HCT116 (cell line): ENCODE measurements at regions not wholly inside any gene's neighbourhood (a gene's known extent, or its start where the extent isn't known, plus 50 kb on each side); places are given as distances from the start of the nearest gene placed in this dataset.

ENCODE experiments used
- ATAC-seq: fragments of 200-7000 bp; cut with Tn5 transposase; 2 replicates; pipeline ENCODE4 v1.9.1; 2020; ENCODE audit warnings: mild to moderate bottlenecking, moderate library complexity
- BruUV-seq: library from RNA; stranded (reverse); fragments of 400-500 nt; replicated peaks from 2 replicates; lab custom pipeline; 2021; lab: Mats Ljungman, UMichigan
- CTCF ChIA-PET: fragments of 300-600 bp; sonication (Branson Sonifier 250); formaldehyde crosslinking; loops from one replicate; lab custom pipeline; 2021; ENCODE audit warnings: antibody characterized with exemption; lab: Charles Lee
- POLR2A ChIA-PET: fragments of 300-600, 350-600 bp; sonication (Branson Sonifier 250); formaldehyde crosslinking; loops from one replicate; lab custom pipeline; 2021; ENCODE audit warnings: antibody characterized with exemption; lab: Charles Lee
- RAD21 ChIA-PET, 2 experiments: fragments of 300-600 bp; sonication (Branson Sonifier 250); formaldehyde crosslinking; loops; one replicate each; lab custom pipeline; 2023; ENCODE audit warnings: low total read pairs in 2 of 2; ENCODE audit not compliant: uncharacterized antibody in 2 of 2, unreplicated experiment in 2 of 2, low non-redundant PET in 1 of 2; lab: Charles Lee
- DNase-seq: peaks from one replicate; pipeline ENCODE4 v3.0.0-alpha.2; 2010; ENCODE audit warnings: low read depth, low spot score
- H2AFZ ChIP-seq: fragments of 200-600 bp; shearing (Covaris generic), sonication (generic); 2 replicates; pipeline ENCODE4 v1.6.1; 2017; ENCODE audit warnings: low read depth, mixed run types, mixed read lengths, antibody characterized with exemption, low read length; ENCODE audit not compliant: poor library complexity, severe bottlenecking
- H3K27ac ChIP-seq: 2 replicates; pipeline ENCODE4 v1.5.1; 2012; ENCODE audit warnings: low read depth, low read length
- H3K27me3 ChIP-seq: fragments of 200-600 bp; sonication (generic); 2 replicates; pipeline ENCODE4 v1.6.1; 2016; ENCODE audit warnings: mixed run types, low read length, mixed read lengths; ENCODE audit not compliant: insufficient read depth
- H3K36me3 ChIP-seq, 2 experiments: fragments of 200-500 bp in 1 of 2; fragments of 200-600 bp in 1 of 2; sonication (Bioruptor generic) in 1 of 2; sonication (generic) in 1 of 2; 2 replicates each; pipeline versions ENCODE4 v1.5.1 to v1.6.1; 2014 to 2016; ENCODE audit warnings: low read length in 2 of 2, inconsistent platforms in 1 of 2, mixed read lengths in 1 of 2, mixed run types in 1 of 2; ENCODE audit not compliant: insufficient read depth in 2 of 2, control insufficient read depth in 1 of 2
- H3K4me1 ChIP-seq, 2 experiments: fragments of 200-600 bp in 1 of 2; sonication (generic) in 1 of 2; 2 replicates each; pipeline versions ENCODE4 v1.5.1 to v1.6.1; 2012 to 2017; ENCODE audit warnings: low read length in 2 of 2, inconsistent platforms in 1 of 2, mild to moderate bottlenecking in 1 of 2, mixed read lengths in 1 of 2, mixed run types in 1 of 2, moderate library complexity in 1 of 2; ENCODE audit not compliant: insufficient read depth in 2 of 2, control insufficient read depth in 1 of 2
- H3K4me2 ChIP-seq: fragments of 200-600 bp; sonication (generic); 2 replicates; pipeline ENCODE4 v1.6.1; 2017; ENCODE audit warnings: mixed run types, low read length, mixed read lengths
- H3K4me3 ChIP-seq, 2 experiments: fragments of 200-600 bp in 1 of 2; sonication (generic) in 1 of 2; replicated peaks in 1 of 2; 2 replicates each; pipeline ENCODE4 v1.5.1; 2011 to 2016; ENCODE audit warnings: low read length in 2 of 2, control low read depth in 1 of 2, low read depth in 1 of 2, mild to moderate bottlenecking in 1 of 2, mixed read lengths in 1 of 2, mixed run types in 1 of 2
- H3K79me2 ChIP-seq: fragments of 200-600 bp; sonication (generic); 2 replicates; pipeline ENCODE4 v1.6.1; 2017; ENCODE audit warnings: mild to moderate bottlenecking, mixed run types, low read length, moderate library complexity, mixed read lengths; ENCODE audit not compliant: insufficient read depth
- H3K9ac ChIP-seq: fragments of 200-600 bp; sonication (generic); 2 replicates; pipeline ENCODE4 v1.6.1; 2016; ENCODE audit warnings: low read length, mixed read lengths
- H3K9me2 ChIP-seq: fragments of 200-600 bp; sonication (generic), shearing (Covaris generic); 2 replicates; pipeline ENCODE4 v1.6.1; 2017; ENCODE audit warnings: mixed run types, mild to moderate bottlenecking, moderate library complexity; ENCODE audit not compliant: insufficient read depth
- H3K9me3 ChIP-seq, 2 experiments: fragments of 200-500 bp in 1 of 2; fragments of 200-600 bp in 1 of 2; sonication (Bioruptor generic) in 1 of 2; sonication (generic) in 1 of 2; 2 replicates each; pipeline ENCODE4 v1.6.1; 2014 to 2017; ENCODE audit warnings: low read length in 2 of 2, mixed read lengths in 2 of 2, inconsistent platforms in 1 of 2, low read depth in 1 of 2, mild to moderate bottlenecking in 1 of 2, mixed run types in 1 of 2, moderate library complexity in 1 of 2; ENCODE audit not compliant: control insufficient read depth in 1 of 2, insufficient read depth in 1 of 2
- H4K20me1 ChIP-seq: fragments of 200-600 bp; sonication (generic), shearing (Covaris generic); 2 replicates; pipeline ENCODE4 v1.6.1; 2017; ENCODE audit warnings: mixed run types, mild to moderate bottlenecking, moderate library complexity; ENCODE audit not compliant: insufficient read depth
- CEBPB ChIP-seq: IDR thresholded peaks from 2 replicates; pipeline ENCODE4 v1.6.1; 2012; ENCODE audit warnings: low read depth
- EGR1 ChIP-seq: IDR thresholded peaks from 2 replicates; pipeline ENCODE4 v1.6.1; 2012; ENCODE audit warnings: low read depth
- ELF1 ChIP-seq: IDR thresholded peaks from 2 replicates; pipeline ENCODE4 v1.6.1; 2012; ENCODE audit warnings: low read depth, borderline replicate concordance
- JUND ChIP-seq: IDR thresholded peaks from 2 replicates; pipeline ENCODE4 v1.6.1; 2012
- MAX ChIP-seq: IDR thresholded peaks from 2 replicates; pipeline ENCODE4 v1.6.1; 2012
- POLR2A ChIP-seq: IDR thresholded peaks from 2 replicates; pipeline ENCODE4 v1.7.0; 2011; ENCODE audit warnings: borderline replicate concordance; ENCODE audit not compliant: insufficient read depth, insufficient read length; ENCODE audit errors: extremely low read depth
- RAD21 ChIP-seq: IDR thresholded peaks from 2 replicates; pipeline ENCODE4 v1.6.1; 2012; ENCODE audit warnings: low read depth, mild to moderate bottlenecking
- SIN3A ChIP-seq: IDR thresholded peaks from 2 replicates; pipeline ENCODE4 v1.6.1; 2012; ENCODE audit warnings: low read depth
- SP1 ChIP-seq: IDR thresholded peaks from 2 replicates; pipeline ENCODE4 v1.6.1; 2012; ENCODE audit warnings: low read depth
- TCF7L2 ChIP-seq: IDR thresholded peaks from 2 replicates; pipeline ENCODE4 v1.7.0; 2011; ENCODE audit warnings: borderline replicate concordance, inconsistent platforms; ENCODE audit not compliant: insufficient read depth, insufficient read length; ENCODE audit errors: extremely low read depth
- ZFX ChIP-seq: fragments of 450-650 bp; IDR thresholded peaks from 2 replicates; pipeline ENCODE4 v1.6.1; 2017
- intact Hi-C: fragments of 100-400 bp; cut with micrococcal nuclease; formaldehyde crosslinking; loops from 2 replicates; pipeline ENCODE4 v1.10.0; 2022
- TF ChIP-seq, protein P1 (sequence below): IDR thresholded peaks from 2 replicates; pipeline ENCODE4 v1.6.1; 2012; ENCODE audit warnings: low read depth
- TF ChIP-seq, protein P2 (sequence below), 3 experiments: fragments of 200-600 bp in 1 of 3; sonication (generic) in 1 of 3; IDR thresholded peaks in 2 of 3; conservative IDR thresholded peaks in 1 of 3; 2 replicates each; pipeline ENCODE4 v1.5.1; 2012 to 2017; ENCODE audit warnings: low read depth in 2 of 3, low read length in 2 of 3, antibody characterized with exemption in 1 of 3, borderline replicate concordance in 1 of 3, control low read depth in 1 of 3, mild to moderate bottlenecking in 1 of 3, mixed read lengths in 1 of 3, mixed run types in 1 of 3, moderate library complexity in 1 of 3; ENCODE audit not compliant: insufficient read depth in 1 of 3

- no TSS peak for BruUV-seq
- H4K20me1 ChIP-seq = no peaks in the 10 kb centered on the region
- ChIA-PET RAD21 (no interaction called here), POLR2A (no interaction called here), CTCF (no interaction called here)
- H3K79me2 ChIP-seq = no peaks in the 10 kb centered on the region
- H2AFZ ChIP-seq = no peak overlapping the region
- no peak overlapping the region for H3K9ac ChIP-seq
- H3K4me3 ChIP-seq = no peak overlapping the region
- no peaks in the 10 kb centered on the region for H3K36me3 ChIP-seq
- no peaks in the 10 kb centered on the region for H3K9me3 ChIP-seq
- no peaks in the 10 kb centered on the region for H3K4me1 ChIP-seq
- TF ChIP-seq CEBPB (no peak), RAD21 (no peak), ELF1 (no peak)
- TF ChIP-seq, all 23 proteins: peak for 0
- Histone ChIP-seq H3K27me3 (no peaks in the 10 kb centered on the region), H3K4me2 (no peak overlapping the region), H3K9me2 (no peaks in the 10 kb centered on the region), H3K27ac (no peak overlapping the region)
- no peak for DNase-seq
- intact Hi-C loops = no loop called here
- ATAC-seq = no peak
These were observed 150.8 kb downstream of the CDC5L start for GRCh38 chr6:44538131-44538806.

DNA sequence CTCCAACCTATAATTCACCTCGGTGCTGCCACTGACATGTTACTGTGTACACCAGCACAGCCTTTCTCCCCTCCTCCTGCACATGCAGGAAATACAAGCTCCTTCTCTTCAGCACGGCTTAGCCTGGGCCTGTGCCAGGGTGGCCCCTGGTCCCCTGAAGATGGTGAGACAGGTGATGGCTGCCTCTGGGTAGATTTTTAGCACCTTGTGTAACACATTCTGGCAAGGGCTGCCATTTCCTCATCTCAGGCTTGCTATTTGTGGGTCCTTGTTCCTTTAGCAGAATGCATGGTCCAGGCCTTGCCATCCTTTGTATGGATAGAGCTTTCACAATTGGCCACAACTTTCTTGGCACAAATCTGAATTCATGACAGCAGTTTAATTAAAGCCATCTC lies 151.3 kb downstream of the CDC5L start:
- TF ChIP-seq POLR2A = no peak
- TF ChIP-seq SIN3A = no peak
- TF ChIP-seq, protein P1, sequence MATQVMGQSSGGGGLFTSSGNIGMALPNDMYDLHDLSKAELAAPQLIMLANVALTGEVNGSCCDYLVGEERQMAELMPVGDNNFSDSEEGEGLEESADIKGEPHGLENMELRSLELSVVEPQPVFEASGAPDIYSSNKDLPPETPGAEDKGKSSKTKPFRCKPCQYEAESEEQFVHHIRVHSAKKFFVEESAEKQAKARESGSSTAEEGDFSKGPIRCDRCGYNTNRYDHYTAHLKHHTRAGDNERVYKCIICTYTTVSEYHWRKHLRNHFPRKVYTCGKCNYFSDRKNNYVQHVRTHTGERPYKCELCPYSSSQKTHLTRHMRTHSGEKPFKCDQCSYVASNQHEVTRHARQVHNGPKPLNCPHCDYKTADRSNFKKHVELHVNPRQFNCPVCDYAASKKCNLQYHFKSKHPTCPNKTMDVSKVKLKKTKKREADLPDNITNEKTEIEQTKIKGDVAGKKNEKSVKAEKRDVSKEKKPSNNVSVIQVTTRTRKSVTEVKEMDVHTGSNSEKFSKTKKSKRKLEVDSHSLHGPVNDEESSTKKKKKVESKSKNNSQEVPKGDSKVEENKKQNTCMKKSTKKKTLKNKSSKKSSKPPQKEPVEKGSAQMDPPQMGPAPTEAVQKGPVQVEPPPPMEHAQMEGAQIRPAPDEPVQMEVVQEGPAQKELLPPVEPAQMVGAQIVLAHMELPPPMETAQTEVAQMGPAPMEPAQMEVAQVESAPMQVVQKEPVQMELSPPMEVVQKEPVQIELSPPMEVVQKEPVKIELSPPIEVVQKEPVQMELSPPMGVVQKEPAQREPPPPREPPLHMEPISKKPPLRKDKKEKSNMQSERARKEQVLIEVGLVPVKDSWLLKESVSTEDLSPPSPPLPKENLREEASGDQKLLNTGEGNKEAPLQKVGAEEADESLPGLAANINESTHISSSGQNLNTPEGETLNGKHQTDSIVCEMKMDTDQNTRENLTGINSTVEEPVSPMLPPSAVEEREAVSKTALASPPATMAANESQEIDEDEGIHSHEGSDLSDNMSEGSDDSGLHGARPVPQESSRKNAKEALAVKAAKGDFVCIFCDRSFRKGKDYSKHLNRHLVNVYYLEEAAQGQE = no peak
- no peak for TF ChIP-seq RAD21
- no peak for TF ChIP-seq ZFX
- no peak for TF ChIP-seq JUND
- TF ChIP-seq MAX = no peak
- TF ChIP-seq CEBPB = no peak
- no peak for TF ChIP-seq TCF7L2
- TF ChIP-seq, protein P2, sequence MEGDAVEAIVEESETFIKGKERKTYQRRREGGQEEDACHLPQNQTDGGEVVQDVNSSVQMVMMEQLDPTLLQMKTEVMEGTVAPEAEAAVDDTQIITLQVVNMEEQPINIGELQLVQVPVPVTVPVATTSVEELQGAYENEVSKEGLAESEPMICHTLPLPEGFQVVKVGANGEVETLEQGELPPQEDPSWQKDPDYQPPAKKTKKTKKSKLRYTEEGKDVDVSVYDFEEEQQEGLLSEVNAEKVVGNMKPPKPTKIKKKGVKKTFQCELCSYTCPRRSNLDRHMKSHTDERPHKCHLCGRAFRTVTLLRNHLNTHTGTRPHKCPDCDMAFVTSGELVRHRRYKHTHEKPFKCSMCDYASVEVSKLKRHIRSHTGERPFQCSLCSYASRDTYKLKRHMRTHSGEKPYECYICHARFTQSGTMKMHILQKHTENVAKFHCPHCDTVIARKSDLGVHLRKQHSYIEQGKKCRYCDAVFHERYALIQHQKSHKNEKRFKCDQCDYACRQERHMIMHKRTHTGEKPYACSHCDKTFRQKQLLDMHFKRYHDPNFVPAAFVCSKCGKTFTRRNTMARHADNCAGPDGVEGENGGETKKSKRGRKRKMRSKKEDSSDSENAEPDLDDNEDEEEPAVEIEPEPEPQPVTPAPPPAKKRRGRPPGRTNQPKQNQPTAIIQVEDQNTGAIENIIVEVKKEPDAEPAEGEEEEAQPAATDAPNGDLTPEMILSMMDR (IDR thresholded peaks at IDR 0.05 in 2 of 3, conservative IDR thresholded peaks at IDR 0.05 in 1 of 3; ENCODE audit: borderline replicate concordance in 1 of 3, insufficient read depth in 1 of 3, low read depth in 2 of 3, low read length in 2 of 3) = no peak
- TF ChIP-seq EGR1 = no peak
- no peak for TF ChIP-seq SP1
- no peak overlapping the region for H3K27ac ChIP-seq
- ATAC-seq (no peak), DNase-seq (no peak)
- no peaks in the 10 kb centered on the region for H3K36me3 ChIP-seq
- no peaks in the 10 kb centered on the region for H3K79me2 ChIP-seq
- BruUV-seq = no TSS peak
- ChIA-PET CTCF (no interaction called here), POLR2A (no interaction called here), RAD21 (no interaction called here)
- H3K9me2 ChIP-seq = no peaks in the 10 kb centered on the region
- no peak overlapping the region for H2AFZ ChIP-seq
- H3K27me3 ChIP-seq = no peaks in the 10 kb centered on the region
- no peak overlapping the region for H3K4me3 ChIP-seq
- H3K9me3 ChIP-seq = no peaks in the 10 kb centered on the region
- intact Hi-C loops = no loop called here
- H3K9ac ChIP-seq = no peak overlapping the region
- no peaks in the 10 kb centered on the region for H4K20me1 ChIP-seq
- no peaks in the 10 kb centered on the region for H3K4me1 ChIP-seq
- H3K4me2 ChIP-seq = no peak overlapping the region
